WTC11 (cell line): ENCODE measurements at regions not wholly inside any gene's neighbourhood (a gene's known extent, or its start where the extent isn't known, plus 50 kb on each side); places are given as distances from the start of the nearest gene placed in this dataset.

Experiments
- ATAC-seq: fragments of 200-7000 bp; cut with Tn5 transposase; 2 replicates; pipeline ENCODE4 v1.10.0; 2021; ENCODE audit warnings: mild to moderate bottlenecking, moderate library complexity
- CTCF ChIA-PET: fragments of 300-600 bp; sonication (Branson Sonifier 250); formaldehyde crosslinking; loops from one replicate; lab custom pipeline; 2021; ENCODE audit warnings: antibody characterized with exemption; lab: Charles Lee
- POLR2A ChIA-PET: fragments of 350-600 bp; sonication (Branson Sonifier 250); formaldehyde crosslinking; loops from one replicate; lab custom pipeline; 2021; ENCODE audit warnings: antibody characterized with exemption; lab: Charles Lee
- DNase-seq: peaks from one replicate; pipeline ENCODE4 v3.0.0; 2021; ENCODE audit warnings: low spot score
- H3K27ac Mint-ChIP-seq: 2 replicates; pipeline ENCODE4 v1.8.0; 2021; ENCODE audit warnings: mixed read lengths
- H3K27me3 Mint-ChIP-seq: 2 replicates; pipeline ENCODE4 v1.8.0; 2021; ENCODE audit warnings: low read depth, mild to moderate bottlenecking, moderate library complexity, mixed read lengths
- H3K36me3 Mint-ChIP-seq: 2 replicates; pipeline ENCODE4 v1.8.0; 2021; ENCODE audit warnings: mixed read lengths
- H3K4me1 Mint-ChIP-seq: 2 replicates; pipeline ENCODE4 v1.8.0; 2022; ENCODE audit warnings: mixed read lengths
- H3K4me3 Mint-ChIP-seq: 2 replicates; pipeline ENCODE4 v1.8.0; 2021; ENCODE audit warnings: mild to moderate bottlenecking, moderate library complexity, mixed read lengths
- H3K9me3 Mint-ChIP-seq: 2 replicates; pipeline ENCODE4 v1.8.0; 2021; ENCODE audit warnings: mixed read lengths
- ARID4B ChIP-seq: sonication (generic); formaldehyde crosslinking; IDR thresholded peaks from 2 replicates; pipeline ENCODE4 v1.8.0; 2023; ENCODE audit warnings: missing genetic modification reagents, mild to moderate bottlenecking, borderline replicate concordance
- CBFB ChIP-seq: sonication (generic); formaldehyde crosslinking; IDR thresholded peaks from 2 replicates; pipeline ENCODE4 v1.8.1; 2022; ENCODE audit warnings: mild to moderate bottlenecking, low read depth, missing genetic modification reagents
- CREB1 ChIP-seq: sonication (generic); formaldehyde crosslinking; IDR thresholded peaks from 2 replicates; pipeline ENCODE4 v1.8.0; 2023; ENCODE audit warnings: mild to moderate bottlenecking, missing genetic modification reagents
- E2F1 ChIP-seq: sonication (generic); formaldehyde crosslinking; IDR thresholded peaks from 2 replicates; pipeline ENCODE4 v1.8.0; 2022; ENCODE audit warnings: mild to moderate bottlenecking, missing genetic modification reagents
- ELF4 ChIP-seq: sonication (generic); formaldehyde crosslinking; IDR thresholded peaks from 2 replicates; pipeline ENCODE4 v1.8.1; 2022; ENCODE audit warnings: low read depth, mild to moderate bottlenecking, moderate library complexity, missing genetic modification reagents
- EMX1 ChIP-seq: fragments of 250-450 bp; sonication (Bioruptor Pico); IDR thresholded peaks from 2 replicates; pipeline ENCODE4 v1.8.0; 2021; ENCODE audit warnings: mild to moderate bottlenecking
- FOXP1 ChIP-seq: sonication (generic); formaldehyde crosslinking; IDR thresholded peaks from 2 replicates; pipeline ENCODE4 v1.8.0; 2022; ENCODE audit warnings: missing genetic modification reagents, mild to moderate bottlenecking, moderate library complexity, borderline replicate concordance
- FOXP4 ChIP-seq: sonication (generic); formaldehyde crosslinking; IDR thresholded peaks from 2 replicates; pipeline ENCODE4 v1.8.0; 2022; ENCODE audit warnings: mild to moderate bottlenecking, missing genetic modification reagents
- HMGA2 ChIP-seq: fragments of 250-450 bp; sonication (Bioruptor Pico); IDR thresholded peaks from 2 replicates; pipeline ENCODE4 v1.4.0; 2021; ENCODE audit warnings: mild to moderate bottlenecking, moderate library complexity
- KAT7 ChIP-seq: sonication (generic); formaldehyde crosslinking; IDR thresholded peaks from 2 replicates; pipeline ENCODE4 v1.8.1; 2023; ENCODE audit warnings: missing genetic modification reagents, mild to moderate bottlenecking, borderline replicate concordance
- NFYB ChIP-seq: sonication (generic); formaldehyde crosslinking; conservative IDR thresholded peaks from 2 replicates; pipeline ENCODE4 v1.8.0; 2022; ENCODE audit warnings: low read depth, missing genetic modification reagents
- TCF7 ChIP-seq: sonication (generic); formaldehyde crosslinking; IDR thresholded peaks from 2 replicates; pipeline ENCODE4 v1.8.0; 2022; ENCODE audit warnings: mild to moderate bottlenecking, low read depth, missing genetic modification reagents, moderate library complexity
- TEAD1 ChIP-seq: sonication (generic); formaldehyde crosslinking; IDR thresholded peaks from 2 replicates; pipeline ENCODE4 v1.8.0; 2022; ENCODE audit warnings: mild to moderate bottlenecking, missing genetic modification reagents
- ZBTB21 ChIP-seq: sonication (generic); formaldehyde crosslinking; IDR thresholded peaks from 2 replicates; pipeline ENCODE4 v1.8.1; 2023; ENCODE audit warnings: mild to moderate bottlenecking, missing genetic modification reagents, borderline replicate concordance
- ZMAT4 ChIP-seq: fragments of 250-450 bp; sonication (Bioruptor Pico); IDR thresholded peaks from 2 replicates; pipeline ENCODE4 v1.9.0; 2021; ENCODE audit warnings: mild to moderate bottlenecking
- ZNF232 ChIP-seq: sonication (generic); formaldehyde crosslinking; IDR thresholded peaks from 2 replicates; pipeline ENCODE4 v1.8.0; 2022; ENCODE audit warnings: mild to moderate bottlenecking, missing genetic modification reagents
- ZNF671 ChIP-seq: fragments of 250-450 bp; sonication (Bioruptor Pico); IDR thresholded peaks from 2 replicates; pipeline ENCODE4 v1.8.0; 2021; ENCODE audit warnings: mild to moderate bottlenecking

GRCh38 chr4:149923736-149924135 is 108.1 kb upstream of the IQCM start:
- TF ChIP-seq ZNF671 (CRISPR knock-in tag): no peak
- no peak for TF ChIP-seq KAT7 (CRISPR knock-in tag)
- TF ChIP-seq FOXP1 (CRISPR knock-in tag): no peak
- no peak for TF ChIP-seq CREB1 (CRISPR knock-in tag)
- TF ChIP-seq TEAD1: no peak
- TF ChIP-seq HMGA2 (CRISPR knock-in tag): no peak
- no peaks in the 10 kb centered on the region for H3K36me3 Mint-ChIP-seq
- POLR2A ChIA-PET: no interaction called here
- H3K4me1 Mint-ChIP-seq: peaks cover 6% of the 10 kb centered on the region
- H3K9me3 Mint-ChIP-seq: no peaks in the 10 kb centered on the region
- CTCF ChIA-PET: interaction anchor here (1.0 kb wide), 1 partner anchor 8 kb away, joined by 3 read pairs; no protein-coding TSS in a partner anchor
- H3K27me3 Mint-ChIP-seq: no peaks in the 10 kb centered on the region
- no peak overlapping the region for H3K27ac Mint-ChIP-seq
- no peak for DNase-seq
- H3K4me3 Mint-ChIP-seq: no peak overlapping the region
- peak; percentile 86 for ATAC-seq

GRCh38 chr4:149927514-149927913 is 111.9 kb upstream of the IQCM start:
- TF ChIP-seq TCF7: no peak
- DNase-seq: no peak
- Mint-ChIP-seq H3K4me3 (no peak overlapping the region), H3K27me3 (no peaks in the 10 kb centered on the region), H3K36me3 (no peaks in the 10 kb centered on the region), H3K27ac (no peak overlapping the region), H3K9me3 (no peaks in the 10 kb centered on the region), H3K4me1 (peaks cover 6% of the 10 kb centered on the region)
- POLR2A ChIA-PET: no interaction called here
- CTCF ChIA-PET: no interaction called here
- ATAC-seq: no peak

- H3K36me3 Mint-ChIP-seq: no peaks in the 10 kb centered on the region
- ATAC-seq (no peak), DNase-seq (no peak)
- no peak for TF ChIP-seq ZBTB21 (CRISPR knock-in tag)
- TF ChIP-seq NFYB (CRISPR knock-in tag): no peak
- TF ChIP-seq EMX1 (CRISPR knock-in tag): no peak
- no peak for TF ChIP-seq ARID4B
- no peak for TF ChIP-seq ELF4 (CRISPR knock-in tag)
- no peak for TF ChIP-seq FOXP4 (CRISPR knock-in tag)
- no peak for TF ChIP-seq E2F1 (CRISPR knock-in tag)
- no peak for TF ChIP-seq CREB1 (CRISPR knock-in tag)
- TF ChIP-seq ZMAT4 (CRISPR knock-in tag): no peak
- TF ChIP-seq CBFB (CRISPR knock-in tag): no peak
- TF ChIP-seq ZNF232 (CRISPR knock-in tag): no peak
- H3K4me3 Mint-ChIP-seq: no peak overlapping the region
- H3K27me3 Mint-ChIP-seq: no peaks in the 10 kb centered on the region
- peaks cover 6% of the 10 kb centered on the region for H3K4me1 Mint-ChIP-seq
- CTCF ChIA-PET: no interaction called here
- no peaks in the 10 kb centered on the region for H3K9me3 Mint-ChIP-seq
- H3K27ac Mint-ChIP-seq: no peak overlapping the region
- POLR2A ChIA-PET: no interaction called here
These were observed 112.9 kb upstream of the IQCM start for GRCh38 chr4:149928507-149928906.
